ENCODE measurements at regions not wholly inside any gene's neighbourhood (a gene's known extent, or its start where the extent isn't known, plus 50 kb on each side); places are given as distances from the start of the nearest gene placed in this dataset.
A peak's percentile ranks its signal among the peaks of the same experiment; 100 is the strongest.

GRCh38 chr7:42489299-42489698 lies 252.3 kb upstream of the GLI3 start:
- intact Hi-C loops (cut with DNase I), result no loop called here
- DNase-seq (no peak), ATAC-seq (no peak)
- Histone ChIP-seq H3K36me3 (ENCODE audit: insufficient read depth in 1 of 2, low read depth in 1 of 2) (no peaks in the 10 kb centered on the region), H3K9me3 (no peaks in the 10 kb centered on the region), H3K27me3 (ENCODE audit: insufficient read depth in 3 of 3, low read length in 2 of 3) (peaks cover 0 to 14% (median 2%) of the 10 kb centered on the region in 3 donors), H3K4me3 (no peak overlapping the region), H3K27ac (no peak overlapping the region), H3K4me1 (peaks cover 6% of the 10 kb centered on the region)
- TF ChIP-seq CTCF (IDR thresholded peaks at IDR 0.05), result no peak

- intact Hi-C loops (cut with DNase I), result no loop called here
- TF ChIP-seq CTCF (IDR thresholded peaks at IDR 0.05), result no peak
- DNase-seq (no peak), ATAC-seq (no peak)
- Histone ChIP-seq H3K36me3 (ENCODE audit: insufficient read depth in 1 of 2, low read depth in 1 of 2) (no peaks in the 10 kb centered on the region), H3K4me1 (no peaks in the 10 kb centered on the region), H3K9me3 (no peaks in the 10 kb centered on the region), H3K27me3 (ENCODE audit: insufficient read depth in 3 of 3, low read length in 2 of 3) (no peaks in the 10 kb centered on the region), H3K4me3 (no peak overlapping the region), H3K27ac (no peak overlapping the region)
Observed at GRCh38 chr7:42485301-42485766, 248.3 kb upstream of the GLI3 start.

DNA sequence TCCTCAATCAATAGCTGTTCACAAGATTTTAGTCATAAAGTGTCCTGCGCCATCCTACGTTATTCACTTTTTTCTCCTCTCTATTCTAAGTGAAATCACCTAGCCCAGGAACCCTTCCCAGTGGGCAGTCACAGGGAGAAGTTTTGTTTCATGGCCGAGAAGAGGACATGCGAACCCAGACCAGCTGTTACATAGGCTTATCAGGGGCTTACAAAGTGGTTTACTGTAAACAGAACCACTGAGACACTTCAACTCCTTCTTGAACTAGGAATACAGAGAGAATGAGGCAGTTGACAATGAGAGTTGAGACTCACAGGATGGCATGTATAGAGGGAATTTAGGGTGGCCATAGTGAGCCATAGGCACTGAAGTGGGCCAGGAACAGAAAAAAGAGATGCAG lies 246.9 kb upstream of the GLI3 start:
- intact Hi-C loops (cut with DNase I), result no loop called here

GRCh38 chr7:42479816-42480633 lies 243.0 kb upstream of the GLI3 start:
- intact Hi-C loops (cut with DNase I), result no loop called here
- 51 to 55% (median 51%) methylated on average over 9 of the region's 9 CpGs for whole genome bisulfite sequencing, 3 donors

More for the DNA sequence above, 246.9 kb upstream of the GLI3 start:
- H3K4me1 ChIP-seq, result no peaks in the 10 kb centered on the region
- H3K36me3 ChIP-seq (ENCODE audit: insufficient read depth in 1 of 2, low read depth in 1 of 2), result no peaks in the 10 kb centered on the region
- no peaks in the 10 kb centered on the region for H3K9me3 ChIP-seq
- TF ChIP-seq CTCF (IDR thresholded peaks at IDR 0.05), result no peak
- ATAC-seq (no peak), DNase-seq (no peak)
- no peaks in the 10 kb centered on the region for H3K27me3 ChIP-seq (ENCODE audit: insufficient read depth in 3 of 3, low read length in 2 of 3)
- 68 to 77% (median 72%) methylated on average over 4 of the region's 4 CpGs for WGBS, 3 donors
- no peak overlapping the region for H3K27ac ChIP-seq
- no peak overlapping the region for H3K4me3 ChIP-seq

More at GRCh38 chr7:42479816-42480633, 243.0 kb upstream of the GLI3 start:
- Histone ChIP-seq H3K9me3 (no peaks in the 10 kb centered on the region), H3K27me3 (ENCODE audit: insufficient read depth in 3 of 3, low read length in 2 of 3) (no peaks in the 10 kb centered on the region), H3K27ac (no peak overlapping the region), H3K36me3 (ENCODE audit: insufficient read depth in 1 of 2, low read depth in 1 of 2) (no peaks in the 10 kb centered on the region), H3K4me1 (no peaks in the 10 kb centered on the region), H3K4me3 (no peak overlapping the region)
- ATAC-seq, result peak in 1 of 4 donors; percentile 73
- TF ChIP-seq CTCF (IDR thresholded peaks at IDR 0.05), result no peak
- no peak for DNase-seq
